Neural progenitor cell (in vitro differentiated cells): ENCODE measurements at regions not wholly inside any gene's neighbourhood (a gene's known extent, or its start where the extent isn't known, plus 50 kb on each side); places are given as distances from the start of the nearest gene placed in this dataset.

ENCODE experiments used
- CTCF ChIP-seq: fragments of 200-600 bp; sonication (generic); IDR thresholded peaks from 2 replicates; pipeline ENCODE4 v1.5.1; 2017; ENCODE audit warnings: antibody characterized with exemption, mild to moderate bottlenecking
- EZH2 ChIP-seq: fragments of 200-600 bp; sonication (generic); IDR thresholded peaks from 2 replicates; pipeline ENCODE4 v1.6.1; 2017; ENCODE audit warnings: antibody characterized with exemption, mild to moderate bottlenecking, moderate library complexity
- EZH2phosphoT487 ChIP-seq: fragments of 200-600 bp; sonication (generic); IDR thresholded peaks from 2 replicates; pipeline ENCODE4 v1.6.1; 2017; ENCODE audit warnings: antibody characterized with exemption

GRCh38 chr15:20361091-20361490, 180.5 kb downstream of the GOLGA6L6 start:
- no peak for TF ChIP-seq CTCF
- no peak for TF ChIP-seq EZH2
- no peak for TF ChIP-seq EZH2phosphoT487
